ENCODE measurements at regions not wholly inside any gene's neighbourhood (a gene's known extent, or its start where the extent isn't known, plus 50 kb on each side); places are given as distances from the start of the nearest gene placed in this dataset.

- Histone ChIP-seq H3K9me3 (no peaks in the 10 kb centered on the region), H3K27ac (peak overlapping the region in 3 of 4 donors; percentile 37 to 57 (median 55)), H3K36me3 (no peaks in the 10 kb centered on the region), H3K27me3 (no peaks in the 10 kb centered on the region), H3K4me1 (peaks cover 0 to 27% (median 3%) of the 10 kb centered on the region in 3 donors), H3K4me3 (no peak overlapping the region)
- ATAC-seq: no peak
- TF ChIP-seq POLR2AphosphoS5 (IDR thresholded peaks at IDR 0.05): no peak
- TF ChIP-seq POLR2A (IDR thresholded peaks at IDR 0.05): no peak
- TF ChIP-seq EP300 (IDR thresholded peaks at IDR 0.05): no peak
- TF ChIP-seq, protein P1, sequence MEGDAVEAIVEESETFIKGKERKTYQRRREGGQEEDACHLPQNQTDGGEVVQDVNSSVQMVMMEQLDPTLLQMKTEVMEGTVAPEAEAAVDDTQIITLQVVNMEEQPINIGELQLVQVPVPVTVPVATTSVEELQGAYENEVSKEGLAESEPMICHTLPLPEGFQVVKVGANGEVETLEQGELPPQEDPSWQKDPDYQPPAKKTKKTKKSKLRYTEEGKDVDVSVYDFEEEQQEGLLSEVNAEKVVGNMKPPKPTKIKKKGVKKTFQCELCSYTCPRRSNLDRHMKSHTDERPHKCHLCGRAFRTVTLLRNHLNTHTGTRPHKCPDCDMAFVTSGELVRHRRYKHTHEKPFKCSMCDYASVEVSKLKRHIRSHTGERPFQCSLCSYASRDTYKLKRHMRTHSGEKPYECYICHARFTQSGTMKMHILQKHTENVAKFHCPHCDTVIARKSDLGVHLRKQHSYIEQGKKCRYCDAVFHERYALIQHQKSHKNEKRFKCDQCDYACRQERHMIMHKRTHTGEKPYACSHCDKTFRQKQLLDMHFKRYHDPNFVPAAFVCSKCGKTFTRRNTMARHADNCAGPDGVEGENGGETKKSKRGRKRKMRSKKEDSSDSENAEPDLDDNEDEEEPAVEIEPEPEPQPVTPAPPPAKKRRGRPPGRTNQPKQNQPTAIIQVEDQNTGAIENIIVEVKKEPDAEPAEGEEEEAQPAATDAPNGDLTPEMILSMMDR (IDR thresholded peaks at IDR 0.05): no peak
- WGBS, 2 donors (ENCODE audit: low coverage in 1 of 2): 51 to 82% methylated on average over 5 to 9 of the region's 9 CpGs
Observed at GRCh38 chr9:81833563-81834345, 94.5 kb upstream of the SPATA31D4 start.

DNA sequence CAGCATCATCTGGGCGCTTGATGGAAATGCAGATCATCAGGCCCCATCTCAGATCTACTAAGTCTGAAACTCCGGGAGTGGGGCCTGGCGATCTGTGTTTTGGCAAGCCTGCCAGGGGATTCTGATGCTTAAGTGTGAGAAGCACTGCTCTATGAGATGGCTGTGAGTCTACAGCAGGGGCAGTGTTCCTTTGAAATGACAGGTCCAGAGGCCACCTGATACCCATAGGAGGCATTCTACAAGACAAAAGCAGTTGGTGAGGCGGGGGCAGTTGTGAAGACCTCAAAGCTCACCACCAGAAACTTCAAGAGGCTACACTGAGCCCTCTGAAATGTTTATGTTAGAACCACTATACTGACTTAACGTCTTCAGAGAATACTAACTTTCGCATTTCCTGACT lies 86.9 kb upstream of the SPATA31D4 start:
- peak overlapping the region in 2 of 4 donors; percentile 86 for H3K27ac ChIP-seq
- WGBS, 2 donors (ENCODE audit: low coverage in 1 of 2): 88 to 96% methylated on average over 3 to 5 of the region's 6 CpGs
- peaks cover 0 to 10% (median 0%) of the 10 kb centered on the region in 3 donors for H3K4me1 ChIP-seq
- H3K27me3 ChIP-seq: no peaks in the 10 kb centered on the region
- ATAC-seq: no peak
- H3K9me3 ChIP-seq: no peaks in the 10 kb centered on the region
- TF ChIP-seq POLR2A (IDR thresholded peaks at IDR 0.05) (no peak), EP300 (IDR thresholded peaks at IDR 0.05) (no peak), POLR2AphosphoS5 (IDR thresholded peaks at IDR 0.05) (no peak)
- TF ChIP-seq, protein P1 (IDR thresholded peaks at IDR 0.05): no peak
- no peak overlapping the region for H3K4me3 ChIP-seq
- no peaks in the 10 kb centered on the region for H3K36me3 ChIP-seq

- ATAC-seq: no peak
- TF ChIP-seq, protein P1 (IDR thresholded peaks at IDR 0.05): no peak
- no peak for TF ChIP-seq POLR2AphosphoS5 (IDR thresholded peaks at IDR 0.05)
- no peak for TF ChIP-seq EP300 (IDR thresholded peaks at IDR 0.05)
- TF ChIP-seq POLR2A (IDR thresholded peaks at IDR 0.05): no peak
- H3K27ac ChIP-seq: peak overlapping the region in 3 of 4 donors; percentile 5 to 86 (median 84)
- no peaks in the 10 kb centered on the region for H3K9me3 ChIP-seq
- peaks cover 0 to 18% (median 0%) of the 10 kb centered on the region in 3 donors for H3K4me1 ChIP-seq
- no peaks in the 10 kb centered on the region for H3K27me3 ChIP-seq
- H3K36me3 ChIP-seq: no peaks in the 10 kb centered on the region
- 100% methylated on average over 2 of the region's 2 CpGs for WGBS, 2 donors (ENCODE audit: low coverage in 1 of 2)
- no peak overlapping the region for H3K4me3 ChIP-seq
Observed at GRCh38 chr9:81844131-81844567, 84.1 kb upstream of the SPATA31D4 start.

GRCh38 chr9:81847181-81847915 lies 80.9 kb upstream of the SPATA31D4 start:
- TF ChIP-seq EP300 (IDR thresholded peaks at IDR 0.05) (no peak), POLR2A (IDR thresholded peaks at IDR 0.05) (no peak)
- TF ChIP-seq, protein P1 (IDR thresholded peaks at IDR 0.05): no peak
- no peak overlapping the region for H3K4me3 ChIP-seq
- no peak for ATAC-seq
- H3K27me3 ChIP-seq: no peaks in the 10 kb centered on the region
- H3K9me3 ChIP-seq: no peaks in the 10 kb centered on the region
- no peaks in the 10 kb centered on the region for H3K36me3 ChIP-seq
- WGBS, 2 donors (ENCODE audit: low coverage in 1 of 2): 61 to 62% methylated on average over 8 to 9 of the region's 9 CpGs
- H3K4me1 ChIP-seq: peaks cover 0 to 17% (median 2%) of the 10 kb centered on the region in 3 donors
- no peak overlapping the region for H3K27ac ChIP-seq

Data from gastroesophageal sphincter (tissue), 4 donors.